ENCODE measurements at regions not wholly inside any gene's neighbourhood (a gene's known extent, or its start where the extent isn't known, plus 50 kb on each side); places are given as distances from the start of the nearest gene placed in this dataset.

DNA sequence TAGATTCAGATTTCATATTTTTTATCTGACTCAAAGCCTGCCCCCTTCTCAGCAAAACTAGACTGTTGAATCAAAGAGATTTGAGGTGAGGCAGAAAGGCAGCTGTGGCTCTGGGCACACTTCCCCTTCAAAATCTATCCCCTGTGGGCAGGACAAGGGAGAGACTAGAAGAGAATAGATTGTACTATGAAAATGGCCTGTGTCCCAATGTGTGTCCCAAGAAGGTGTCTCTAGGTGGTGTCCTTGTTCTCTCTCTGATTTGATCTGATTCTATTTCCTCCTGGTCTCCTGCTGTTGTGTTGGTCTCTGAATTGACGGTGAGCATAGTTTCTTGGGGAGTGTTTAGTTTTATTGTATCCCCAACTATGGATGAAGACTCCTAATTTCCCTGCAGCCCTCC lies 565.8 kb upstream of the ATP2B1 start:
- Mint-ChIP-seq H3K9me3 (no peaks in the 10 kb centered on the region), H3K36me3 (no peaks in the 10 kb centered on the region), H3K4me1 (ENCODE audit: low read depth) (no peaks in the 10 kb centered on the region), H3K4me3 (no peak overlapping the region), H3K27me3 (peaks cover 7% of the 10 kb centered on the region), H3K27ac (no peak overlapping the region)
- DNase-seq: no peak
- ChIA-PET CTCF (no interaction called here), POLR2A (no interaction called here)
- intact Hi-C loops (cut with micrococcal nuclease): no loop called here

GRCh38 chr12:90268574-90268973 lies 559.9 kb upstream of the ATP2B1 start:
- CTCF ChIA-PET: no interaction called here

GRCh38 chr12:90262251-90262650 lies 553.6 kb upstream of the ATP2B1 start:
- no peaks in the 10 kb centered on the region for H3K27me3 Mint-ChIP-seq
- intact Hi-C loops (cut with micrococcal nuclease): no loop called here
- H3K4me3 Mint-ChIP-seq: no peak overlapping the region
- POLR2A ChIA-PET: no interaction called here
- CTCF ChIA-PET: no interaction called here
- no peak for DNase-seq
- no peaks in the 10 kb centered on the region for H3K36me3 Mint-ChIP-seq
- H3K27ac Mint-ChIP-seq: no peak overlapping the region
- H3K9me3 Mint-ChIP-seq: no peaks in the 10 kb centered on the region
- no peaks in the 10 kb centered on the region for H3K4me1 Mint-ChIP-seq (ENCODE audit: low read depth)

More at GRCh38 chr12:90268574-90268973, 559.9 kb upstream of the ATP2B1 start:
- Mint-ChIP-seq H3K36me3 (no peaks in the 10 kb centered on the region), H3K9me3 (no peaks in the 10 kb centered on the region), H3K4me1 (ENCODE audit: low read depth) (no peaks in the 10 kb centered on the region), H3K27ac (no peak overlapping the region), H3K4me3 (no peak overlapping the region), H3K27me3 (no peaks in the 10 kb centered on the region)
- intact Hi-C loops (cut with micrococcal nuclease): no loop called here
- no peak for DNase-seq
- POLR2A ChIA-PET: no interaction called here

DNA sequence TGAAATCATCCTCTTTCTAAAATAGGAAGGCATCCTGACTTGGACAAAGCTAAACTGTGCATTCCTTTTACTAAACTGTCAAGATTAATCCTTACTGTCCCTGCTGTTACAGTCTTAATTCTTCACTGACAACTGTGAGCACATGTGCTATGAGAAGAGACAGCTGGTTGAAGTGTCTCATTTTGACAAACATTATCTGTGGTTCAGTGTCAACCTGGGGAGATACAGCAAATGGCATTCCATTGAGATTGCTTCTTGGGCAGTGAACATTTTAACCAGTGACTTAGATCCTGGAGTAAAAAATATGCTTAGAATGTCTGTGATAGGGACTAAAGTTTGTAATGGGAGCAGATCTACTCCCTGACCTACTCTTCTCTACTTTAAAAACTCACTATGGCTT lies 552.6 kb upstream of the ATP2B1 start:
- no peaks in the 10 kb centered on the region for H3K27me3 Mint-ChIP-seq
- intact Hi-C loops (cut with micrococcal nuclease): no loop called here
- H3K9me3 Mint-ChIP-seq: no peaks in the 10 kb centered on the region
- no peaks in the 10 kb centered on the region for H3K36me3 Mint-ChIP-seq
- H3K27ac Mint-ChIP-seq: no peak overlapping the region
- no peaks in the 10 kb centered on the region for H3K4me1 Mint-ChIP-seq (ENCODE audit: low read depth)
- DNase-seq: no peak
- CTCF ChIA-PET: no interaction called here
- H3K4me3 Mint-ChIP-seq: no peak overlapping the region
- POLR2A ChIA-PET: no interaction called here

GRCh38 chr12:90260136-90260535 lies 551.5 kb upstream of the ATP2B1 start:
- no peaks in the 10 kb centered on the region for H3K9me3 Mint-ChIP-seq
- H3K4me3 Mint-ChIP-seq: no peak overlapping the region
- no peaks in the 10 kb centered on the region for H3K36me3 Mint-ChIP-seq
- H3K27me3 Mint-ChIP-seq: no peaks in the 10 kb centered on the region
- ChIA-PET POLR2A (no interaction called here), CTCF (no interaction called here)
- no peak for DNase-seq
- H3K4me1 Mint-ChIP-seq (ENCODE audit: low read depth): no peaks in the 10 kb centered on the region
- intact Hi-C loops (cut with micrococcal nuclease): no loop called here
- no peak overlapping the region for H3K27ac Mint-ChIP-seq

- Mint-ChIP-seq H3K9me3 (no peaks in the 10 kb centered on the region), H3K4me3 (no peak overlapping the region), H3K27ac (no peak overlapping the region), H3K4me1 (ENCODE audit: low read depth) (peaks cover 8% of the 10 kb centered on the region), H3K27me3 (no peaks in the 10 kb centered on the region), H3K36me3 (no peaks in the 10 kb centered on the region)
- DNase-seq: no peak
- ChIA-PET CTCF (no interaction called here), POLR2A (no interaction called here)
- intact Hi-C loops (cut with micrococcal nuclease): loop anchor here (10.0 kb wide), 1 partner anchor 713 kb away; no protein-coding TSS in a partner anchor
Observed at GRCh38 chr12:90257927-90258624, 549.4 kb upstream of the ATP2B1 start.

- no peak overlapping the region for H3K4me3 Mint-ChIP-seq
- peaks cover 8% of the 10 kb centered on the region for H3K4me1 Mint-ChIP-seq (ENCODE audit: low read depth)
Observed at GRCh38 chr12:90254796-90255195, 546.2 kb upstream of the ATP2B1 start.

GRCh38 chr12:90253674-90254181 lies 545.1 kb upstream of the ATP2B1 start:
- DNase-seq: peak; percentile 74
- ChIA-PET POLR2A (no interaction called here), CTCF (interaction anchor here (2.0 kb wide), 1 partner anchor 711 kb away, joined by 7 read pairs; no protein-coding TSS in a partner anchor)
- Mint-ChIP-seq H3K9me3 (no peaks in the 10 kb centered on the region), H3K27ac (no peak overlapping the region), H3K4me3 (no peak overlapping the region), H3K27me3 (no peaks in the 10 kb centered on the region), H3K4me1 (ENCODE audit: low read depth) (peaks cover 8% of the 10 kb centered on the region), H3K36me3 (no peaks in the 10 kb centered on the region)
- intact Hi-C loops (cut with micrococcal nuclease): loop anchor here (10.0 kb wide), 1 partner anchor 709 kb away; no protein-coding TSS in a partner anchor

More at GRCh38 chr12:90254796-90255195, 546.2 kb upstream of the ATP2B1 start:
- H3K27ac Mint-ChIP-seq: no peak overlapping the region
- intact Hi-C loops (cut with micrococcal nuclease): loop anchor here (10.0 kb wide), 1 partner anchor 710 kb away; no protein-coding TSS in a partner anchor
- ChIA-PET CTCF (no interaction called here), POLR2A (no interaction called here)
- H3K36me3 Mint-ChIP-seq: no peaks in the 10 kb centered on the region
- no peak for DNase-seq
- H3K27me3 Mint-ChIP-seq: no peaks in the 10 kb centered on the region
- no peaks in the 10 kb centered on the region for H3K9me3 Mint-ChIP-seq

GRCh38 chr12:90253136-90253535 lies 544.5 kb upstream of the ATP2B1 start:
- no peaks in the 10 kb centered on the region for H3K27me3 Mint-ChIP-seq
- H3K4me3 Mint-ChIP-seq: no peak overlapping the region
- CTCF ChIA-PET: interaction anchor here (2.0 kb wide), 1 partner anchor 710 kb away, joined by 7 read pairs; no protein-coding TSS in a partner anchor
- no peaks in the 10 kb centered on the region for H3K9me3 Mint-ChIP-seq
- intact Hi-C loops (cut with micrococcal nuclease): loop anchor here (10.0 kb wide), 1 partner anchor 708 kb away; no protein-coding TSS in a partner anchor
- POLR2A ChIA-PET: no interaction called here
- H3K36me3 Mint-ChIP-seq: no peaks in the 10 kb centered on the region
- DNase-seq: no peak
- no peak overlapping the region for H3K27ac Mint-ChIP-seq
- H3K4me1 Mint-ChIP-seq (ENCODE audit: low read depth): peaks cover 8% of the 10 kb centered on the region

- no peaks in the 10 kb centered on the region for H3K36me3 Mint-ChIP-seq
- H3K27me3 Mint-ChIP-seq: no peaks in the 10 kb centered on the region
- intact Hi-C loops (cut with micrococcal nuclease): loop anchor here (10.0 kb wide), 1 partner anchor 706 kb away; no protein-coding TSS in a partner anchor
- ChIA-PET CTCF (no interaction called here), POLR2A (no interaction called here)
- DNase-seq: no peak
- H3K9me3 Mint-ChIP-seq: no peaks in the 10 kb centered on the region
- H3K4me1 Mint-ChIP-seq (ENCODE audit: low read depth): peaks cover 8% of the 10 kb centered on the region
- H3K27ac Mint-ChIP-seq: no peak overlapping the region
- no peak overlapping the region for H3K4me3 Mint-ChIP-seq
Observed at GRCh38 chr12:90250766-90251165, 542.1 kb upstream of the ATP2B1 start.

DNA sequence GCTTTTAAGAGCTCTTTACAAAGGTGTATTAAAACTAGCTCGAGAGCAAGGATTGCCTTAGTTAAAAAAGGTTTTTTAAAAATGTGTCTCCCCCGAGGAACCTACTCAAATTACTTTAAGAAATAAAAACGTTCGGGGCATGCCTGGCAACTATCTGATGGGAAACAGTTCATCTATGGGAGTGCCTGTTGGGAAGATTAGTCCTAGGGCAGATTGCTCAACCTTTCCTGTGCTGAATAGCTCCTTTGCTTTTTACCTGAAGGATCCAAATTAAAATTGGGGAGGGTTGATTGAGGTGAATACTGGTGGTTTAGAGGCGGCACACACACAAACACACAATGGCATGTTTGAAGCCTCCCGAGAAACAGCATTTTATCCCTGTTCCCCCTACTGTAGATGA lies 541.4 kb upstream of the ATP2B1 start:
- ChIA-PET CTCF (interaction anchor here (1.1 kb wide), 1 partner anchor 11 kb away, joined by 4 read pairs; no protein-coding TSS in a partner anchor), POLR2A (no interaction called here)
- intact Hi-C loops (cut with micrococcal nuclease): loop anchor here (10.0 kb wide), 1 partner anchor 705 kb away; no protein-coding TSS in a partner anchor
- no peaks in the 10 kb centered on the region for H3K27me3 Mint-ChIP-seq
- peaks cover 8% of the 10 kb centered on the region for H3K4me1 Mint-ChIP-seq (ENCODE audit: low read depth)
- no peak overlapping the region for H3K4me3 Mint-ChIP-seq
- no peaks in the 10 kb centered on the region for H3K36me3 Mint-ChIP-seq
- H3K27ac Mint-ChIP-seq: no peak overlapping the region
- H3K9me3 Mint-ChIP-seq: no peaks in the 10 kb centered on the region
- no peak for DNase-seq

DNA sequence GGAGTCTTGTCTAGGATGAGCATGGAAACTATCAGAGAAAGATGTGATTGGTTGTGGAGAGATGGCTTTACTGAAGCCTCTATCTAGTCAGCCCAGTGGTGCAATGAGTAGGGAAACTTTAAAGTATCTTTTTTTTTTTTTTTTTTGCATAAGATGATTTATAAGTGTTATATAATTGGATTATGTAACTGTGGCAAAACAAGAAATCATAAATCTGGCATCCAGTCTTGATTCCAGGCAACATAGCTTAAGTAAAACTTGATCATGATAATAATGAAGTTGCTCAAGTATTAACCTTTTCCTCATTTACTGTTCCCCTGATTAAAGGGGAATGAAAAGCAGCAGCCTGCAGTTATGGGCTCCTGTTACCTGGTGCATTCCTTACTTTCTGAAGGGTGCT lies 538.0 kb upstream of the ATP2B1 start:
- no peak overlapping the region for H3K4me3 Mint-ChIP-seq
- DNase-seq: no peak
- no peaks in the 10 kb centered on the region for H3K9me3 Mint-ChIP-seq
- intact Hi-C loops (cut with micrococcal nuclease): no loop called here
- CTCF ChIA-PET: no interaction called here
- no peak overlapping the region for H3K27ac Mint-ChIP-seq
- POLR2A ChIA-PET: interaction anchor here (0.7 kb wide), 1 partner anchor 1088 kb away, joined by 3 read pairs; no protein-coding TSS in a partner anchor
- H3K4me1 Mint-ChIP-seq (ENCODE audit: low read depth): no peaks in the 10 kb centered on the region
- no peaks in the 10 kb centered on the region for H3K36me3 Mint-ChIP-seq
- H3K27me3 Mint-ChIP-seq: no peaks in the 10 kb centered on the region

GRCh38 chr12:90245391-90245790 lies 536.8 kb upstream of the ATP2B1 start:
- POLR2A ChIA-PET: no interaction called here
- Mint-ChIP-seq H3K36me3 (no peaks in the 10 kb centered on the region), H3K27ac (no peak overlapping the region), H3K27me3 (peaks cover 3% of the 10 kb centered on the region), H3K9me3 (no peaks in the 10 kb centered on the region), H3K4me1 (ENCODE audit: low read depth) (no peaks in the 10 kb centered on the region), H3K4me3 (no peak overlapping the region)
- CTCF ChIA-PET: no interaction called here
- DNase-seq: no peak
- intact Hi-C loops (cut with micrococcal nuclease): no loop called here

All from activated CD4-positive, alpha-beta memory T cell treated with anti-CD3 and anti-CD28 coated beads for 36 hours (primary cell).